ENCODE measurements at regions not wholly inside any gene's neighbourhood (a gene's known extent, or its start where the extent isn't known, plus 50 kb on each side); places are given as distances from the start of the nearest gene placed in this dataset.

DNA sequence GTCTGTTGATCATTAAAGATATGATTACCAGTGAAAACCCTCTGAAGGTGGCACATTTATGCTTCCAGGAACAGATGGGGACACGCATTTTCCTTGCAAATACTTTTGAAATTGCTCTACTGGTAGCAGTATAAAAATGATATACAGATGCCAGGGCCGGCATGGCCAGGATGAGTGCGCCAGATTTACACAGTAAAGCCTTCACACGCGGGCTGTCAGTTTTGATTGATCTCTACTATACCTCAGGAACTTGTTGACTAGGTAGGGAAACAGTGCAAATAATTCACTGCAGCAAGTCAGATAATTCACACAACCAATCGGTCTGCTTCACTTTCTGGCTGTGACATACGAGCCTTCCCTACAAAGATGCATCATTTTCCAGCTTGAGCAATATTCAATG lies 123.2 kb upstream of the BARHL2 start:
- TF ChIP-seq POLR2A (IDR thresholded peaks at IDR 0.05; ENCODE audit: low read depth, low read length) (no peak), POLR2AphosphoS5 (IDR thresholded peaks at IDR 0.05; ENCODE audit: low read depth, low read length) (no peak), TAF1 (IDR thresholded peaks at IDR 0.05; ENCODE audit: borderline replicate concordance, low read depth, low read length) (no peak)
